OCI-LY1 (cell line): ENCODE measurements at regions not wholly inside any gene's neighbourhood (a gene's known extent, or its start where the extent isn't known, plus 50 kb on each side); places are given as distances from the start of the nearest gene placed in this dataset.

Experiments
- H2AFZ ChIP-seq: fragments of 200-600 bp; sonication (generic), shearing (Covaris generic); 2 replicates; pipeline ENCODE4 v1.6.0; 2014; ENCODE audit warnings: antibody characterized with exemption, mild to moderate bottlenecking, low read length
- H3F3A ChIP-seq: fragments of 200-600 bp; sonication (generic), shearing (Covaris generic); 2 replicates; pipeline ENCODE4 v1.6.0; 2014; ENCODE audit warnings: mild to moderate bottlenecking, antibody characterized with exemption, low read length, moderate library complexity; ENCODE audit not compliant: insufficient read depth
- H3K27ac ChIP-seq: fragments of 200-600 bp; sonication (generic); 2 replicates; pipeline ENCODE4 v1.5.1; 2014; ENCODE audit warnings: low read length, mixed run types, mild to moderate bottlenecking, low read depth; ENCODE audit not compliant: poor library complexity, severe bottlenecking
- H3K27me3 ChIP-seq: fragments of 200-600 bp; sonication (generic); 2 replicates; pipeline ENCODE4 v1.6.0; 2014; ENCODE audit warnings: antibody characterized with exemption, mild to moderate bottlenecking, low read length, moderate library complexity; ENCODE audit not compliant: insufficient read depth
- H3K36me3 ChIP-seq: fragments of 200-600 bp; sonication (generic); 2 replicates; pipeline ENCODE4 v1.6.1; 2014; ENCODE audit warnings: mild to moderate bottlenecking, antibody characterized with exemption, low read length, moderate library complexity, mixed read lengths; ENCODE audit not compliant: insufficient read depth
- H3K4me1 ChIP-seq: fragments of 200-600 bp; sonication (generic); 2 replicates; pipeline ENCODE4 v1.5.1; 2014; ENCODE audit warnings: mild to moderate bottlenecking, low read length, moderate library complexity; ENCODE audit not compliant: insufficient read depth, severe bottlenecking
- H3K4me2 ChIP-seq: fragments of 200-600 bp; sonication (generic), shearing (Covaris generic); 2 replicates; pipeline ENCODE4 v1.6.1; 2014; ENCODE audit warnings: low read length
- H3K4me3 ChIP-seq: fragments of 200-600 bp; sonication (generic); 2 replicates; pipeline ENCODE4 v1.5.1; 2014; ENCODE audit warnings: low read length, low read depth, mild to moderate bottlenecking, mixed read lengths; ENCODE audit not compliant: poor library complexity, severe bottlenecking
- H3K79me2 ChIP-seq: fragments of 200-600 bp; shearing (Covaris generic); 2 replicates; pipeline ENCODE4 v1.6.1; 2016; ENCODE audit warnings: mixed run types, low read length, mixed read lengths; ENCODE audit not compliant: insufficient read depth
- H3K9ac ChIP-seq: fragments of 200-600 bp; sonication (generic), shearing (Covaris generic); 2 replicates; pipeline ENCODE4 v1.6.1; 2014; ENCODE audit warnings: mild to moderate bottlenecking, low read length, mixed read lengths
- H3K9me2 ChIP-seq: fragments of 200-600 bp; sonication (generic), shearing (Covaris generic); 2 replicates; pipeline ENCODE4 v1.6.1; 2014; ENCODE audit warnings: low read depth, mild to moderate bottlenecking, low read length, mixed read lengths
- H3K9me3 ChIP-seq: fragments of 200-600 bp; shearing (Covaris generic); 2 replicates; pipeline ENCODE4 v1.6.1; 2014; ENCODE audit warnings: low read length, mixed read lengths
- H4K20me1 ChIP-seq: fragments of 200-600 bp; sonication (generic), shearing (Covaris generic); 2 replicates; pipeline ENCODE4 v1.6.0; 2016; ENCODE audit warnings: mild to moderate bottlenecking, low read length; ENCODE audit not compliant: insufficient read depth
- EZH2 ChIP-seq: fragments of 200-600 bp; sonication (generic), shearing (Covaris generic); IDR thresholded peaks from 2 replicates; pipeline ENCODE4 v1.8.0; 2017; ENCODE audit warnings: borderline replicate concordance, mixed run types, mild to moderate bottlenecking, antibody characterized with exemption, low read length, moderate library complexity, mixed read lengths
- TF ChIP-seq, protein P1 (sequence below): fragments of 200-600 bp; sonication (generic), shearing (Covaris generic); IDR thresholded peaks from 2 replicates; pipeline ENCODE4 v1.5.1; 2017; ENCODE audit warnings: mild to moderate bottlenecking, antibody characterized with exemption, low read length, moderate library complexity, mixed read lengths

DNA sequence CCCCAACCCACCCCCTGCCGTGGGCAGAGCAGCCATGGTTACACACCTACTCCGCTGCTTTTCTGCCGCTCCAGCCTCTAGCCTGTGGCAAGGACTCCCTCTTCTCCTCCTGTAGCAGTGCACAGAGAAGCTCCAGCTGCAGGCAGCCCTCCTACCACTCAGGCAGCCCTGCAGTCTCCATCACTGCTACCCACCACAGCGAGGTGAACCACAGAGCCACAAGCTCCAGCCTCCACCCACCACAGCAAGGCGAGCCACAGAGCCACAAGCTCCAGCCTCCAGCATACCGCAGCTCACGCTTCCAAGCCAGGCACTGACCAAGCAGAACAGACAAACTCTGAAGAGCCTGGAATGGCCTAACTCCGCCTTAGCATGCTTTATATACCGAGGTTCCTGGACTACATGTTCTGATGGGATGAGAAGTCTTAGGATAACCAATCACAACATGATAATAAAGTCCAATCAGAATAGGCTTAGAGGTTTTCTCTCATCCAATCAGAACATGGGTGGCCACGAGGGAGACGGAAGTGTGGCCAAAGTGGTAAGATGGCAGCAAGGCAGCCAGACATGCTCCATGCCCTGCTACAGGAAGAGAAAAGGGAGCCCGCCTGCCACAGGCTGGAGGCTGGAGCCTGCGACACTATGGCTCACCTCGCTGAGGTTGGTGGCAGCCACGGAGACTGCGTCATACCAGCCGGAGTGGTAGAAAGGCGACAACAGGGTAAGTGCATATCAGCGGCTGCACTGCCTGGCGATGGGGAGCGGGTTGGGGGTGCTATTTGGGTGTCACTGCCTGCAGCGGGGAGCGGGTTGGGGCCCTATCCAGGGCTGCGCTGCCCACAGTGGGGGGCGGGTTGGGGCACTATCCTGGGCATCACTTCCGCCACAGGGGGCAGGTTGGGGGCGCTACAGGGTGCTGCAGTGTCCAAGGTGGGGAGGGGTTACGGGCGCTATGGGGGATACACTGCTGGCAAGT, 75.8 kb upstream of the PCAT7 start:
- no peaks in the 10 kb centered on the region for H3F3A ChIP-seq
- H3K36me3 ChIP-seq = no peaks in the 10 kb centered on the region
- H3K4me2 ChIP-seq = no peak overlapping the region
- no peak overlapping the region for H3K9ac ChIP-seq
- no peaks in the 10 kb centered on the region for H3K4me1 ChIP-seq
- H3K27ac ChIP-seq = no peak overlapping the region
- no peaks in the 10 kb centered on the region for H4K20me1 ChIP-seq
- H3K79me2 ChIP-seq = no peaks in the 10 kb centered on the region
- H3K9me2 ChIP-seq = no peaks in the 10 kb centered on the region
- no peaks in the 10 kb centered on the region for H3K27me3 ChIP-seq
- no peak for TF ChIP-seq EZH2
- H3K4me3 ChIP-seq = no peak overlapping the region
- H2AFZ ChIP-seq = no peak overlapping the region
- no peaks in the 10 kb centered on the region for H3K9me3 ChIP-seq

DNA sequence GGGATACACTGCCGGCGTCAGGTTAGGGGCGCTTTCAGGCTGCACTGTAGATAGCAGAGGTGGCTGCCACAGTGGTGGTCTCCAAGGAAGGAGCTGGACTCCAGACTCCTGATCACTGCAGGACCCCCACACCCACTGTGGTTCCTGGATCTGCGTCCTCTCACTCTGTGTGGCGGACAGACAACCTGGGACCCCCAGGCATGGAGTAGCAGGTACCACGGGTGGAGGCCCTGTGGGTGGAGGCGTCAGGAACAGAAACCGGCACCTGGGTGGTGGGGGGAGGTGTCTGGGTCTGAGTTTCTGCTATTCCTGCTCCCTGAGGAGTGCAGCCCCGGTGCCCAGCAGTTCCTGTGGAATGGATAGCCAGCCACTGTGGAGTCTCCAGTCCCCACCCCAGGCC, 75.1 kb upstream of the PCAT7 start:
- Histone ChIP-seq H3K27ac (no peak overlapping the region), H4K20me1 (no peaks in the 10 kb centered on the region), H3K9me2 (no peaks in the 10 kb centered on the region), H3K4me1 (no peaks in the 10 kb centered on the region), H3K27me3 (no peaks in the 10 kb centered on the region), H3K9me3 (no peaks in the 10 kb centered on the region), H2AFZ (no peak overlapping the region), H3K36me3 (no peaks in the 10 kb centered on the region), H3K4me3 (no peak overlapping the region), H3K79me2 (no peaks in the 10 kb centered on the region), H3K4me2 (no peak overlapping the region), H3F3A (no peaks in the 10 kb centered on the region), H3K9ac (no peak overlapping the region)
- TF ChIP-seq, protein P1, sequence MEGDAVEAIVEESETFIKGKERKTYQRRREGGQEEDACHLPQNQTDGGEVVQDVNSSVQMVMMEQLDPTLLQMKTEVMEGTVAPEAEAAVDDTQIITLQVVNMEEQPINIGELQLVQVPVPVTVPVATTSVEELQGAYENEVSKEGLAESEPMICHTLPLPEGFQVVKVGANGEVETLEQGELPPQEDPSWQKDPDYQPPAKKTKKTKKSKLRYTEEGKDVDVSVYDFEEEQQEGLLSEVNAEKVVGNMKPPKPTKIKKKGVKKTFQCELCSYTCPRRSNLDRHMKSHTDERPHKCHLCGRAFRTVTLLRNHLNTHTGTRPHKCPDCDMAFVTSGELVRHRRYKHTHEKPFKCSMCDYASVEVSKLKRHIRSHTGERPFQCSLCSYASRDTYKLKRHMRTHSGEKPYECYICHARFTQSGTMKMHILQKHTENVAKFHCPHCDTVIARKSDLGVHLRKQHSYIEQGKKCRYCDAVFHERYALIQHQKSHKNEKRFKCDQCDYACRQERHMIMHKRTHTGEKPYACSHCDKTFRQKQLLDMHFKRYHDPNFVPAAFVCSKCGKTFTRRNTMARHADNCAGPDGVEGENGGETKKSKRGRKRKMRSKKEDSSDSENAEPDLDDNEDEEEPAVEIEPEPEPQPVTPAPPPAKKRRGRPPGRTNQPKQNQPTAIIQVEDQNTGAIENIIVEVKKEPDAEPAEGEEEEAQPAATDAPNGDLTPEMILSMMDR = no peak
- TF ChIP-seq EZH2 = no peak

DNA sequence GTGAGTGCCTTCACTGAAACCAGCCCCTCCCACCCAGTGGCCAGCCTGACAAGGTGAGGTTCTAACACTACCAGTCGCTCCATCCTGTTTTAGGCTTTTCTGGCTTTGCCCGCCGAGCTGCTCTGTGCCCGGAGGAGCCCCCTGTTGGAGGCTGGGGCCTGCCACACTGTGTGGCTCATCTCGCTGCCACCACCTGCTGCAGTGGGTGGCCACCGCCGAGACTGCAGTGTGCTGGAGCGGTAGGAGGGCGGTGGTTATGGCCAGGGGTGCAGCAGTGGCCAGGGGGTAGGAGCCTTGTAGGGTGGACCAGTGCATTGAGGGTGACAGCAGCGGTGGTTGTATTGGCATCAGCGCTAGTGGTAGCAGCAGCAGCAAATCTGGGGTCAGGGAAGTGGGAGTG, 74.7 kb upstream of the PCAT7 start:
- Histone ChIP-seq H3K79me2 (no peaks in the 10 kb centered on the region), H3K4me1 (no peaks in the 10 kb centered on the region), H2AFZ (no peak overlapping the region), H3K9me2 (no peaks in the 10 kb centered on the region), H3K9ac (no peak overlapping the region), H3K4me2 (no peak overlapping the region), H4K20me1 (no peaks in the 10 kb centered on the region), H3K27ac (no peak overlapping the region), H3F3A (no peaks in the 10 kb centered on the region), H3K4me3 (no peak overlapping the region), H3K27me3 (no peaks in the 10 kb centered on the region), H3K9me3 (no peaks in the 10 kb centered on the region), H3K36me3 (no peaks in the 10 kb centered on the region)
- no peak for TF ChIP-seq EZH2
- TF ChIP-seq, protein P1 = peak; percentile 40
